ENCODE measurements at regions not wholly inside any gene's neighbourhood (a gene's known extent, or its start where the extent isn't known, plus 50 kb on each side); places are given as distances from the start of the nearest gene placed in this dataset.

DNA sequence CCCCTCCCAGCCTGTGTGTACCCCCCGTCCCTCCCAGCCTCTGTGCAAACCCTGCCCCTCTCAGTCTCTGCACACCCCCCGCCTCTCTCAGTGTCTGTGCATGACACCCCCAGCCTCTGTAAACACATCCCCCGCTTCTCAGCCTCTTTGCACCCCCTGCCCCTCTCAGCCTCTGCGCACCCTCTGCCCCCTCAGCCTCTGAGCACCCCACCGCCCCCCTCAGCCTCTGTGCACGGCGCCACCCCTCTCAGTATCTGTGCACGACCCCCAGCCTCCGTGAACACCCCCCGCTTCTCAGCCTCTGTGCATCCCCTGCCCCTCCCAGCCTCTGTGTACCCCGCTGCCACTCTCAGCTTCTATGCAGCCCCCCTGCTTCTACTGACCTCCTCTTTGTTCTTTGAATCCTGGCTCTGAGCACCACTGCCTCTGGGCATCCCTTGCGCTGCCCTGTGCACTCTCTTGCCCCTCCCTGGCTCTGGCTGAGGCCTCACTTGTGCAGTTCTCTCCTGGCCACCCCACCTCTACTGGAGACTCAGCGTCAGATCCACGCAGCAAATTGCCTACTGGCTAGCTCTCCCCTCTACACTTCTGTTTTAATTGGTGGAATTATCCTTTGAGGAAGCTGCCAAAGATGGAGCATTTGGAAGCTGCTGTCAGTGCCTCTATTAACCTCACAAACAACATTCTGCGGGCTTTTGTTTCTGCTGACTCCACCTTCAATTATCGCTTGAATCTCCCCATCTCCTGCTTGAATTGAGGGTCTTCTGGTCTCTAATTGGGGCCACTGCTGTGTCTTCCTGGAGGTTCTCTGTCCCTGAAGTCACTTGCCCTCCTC lies 838.6 kb downstream of the TBC1D22A start:
- no peak overlapping the region for H3K27ac ChIP-seq (ENCODE audit: low read length)
- H3K4me1 ChIP-seq (ENCODE audit: control insufficient read depth in 1 of 2, insufficient read depth in 2 of 2, low read length in 2 of 2) = no peaks in the 10 kb centered on the region
- H3K9me3 ChIP-seq (ENCODE audit: control insufficient read depth in 1 of 2, low read length in 2 of 2) = no peaks in the 10 kb centered on the region
- no peak overlapping the region for H3K4me3 ChIP-seq (ENCODE audit: low read depth in 1 of 2, low read length in 2 of 2)
- H3K36me3 ChIP-seq (ENCODE audit: control insufficient read depth in 1 of 2, insufficient read depth in 2 of 2, low read length in 2 of 2) = no peaks in the 10 kb centered on the region
- no peaks in the 10 kb centered on the region for H3K27me3 ChIP-seq (ENCODE audit: low read depth, low read length)

DNA sequence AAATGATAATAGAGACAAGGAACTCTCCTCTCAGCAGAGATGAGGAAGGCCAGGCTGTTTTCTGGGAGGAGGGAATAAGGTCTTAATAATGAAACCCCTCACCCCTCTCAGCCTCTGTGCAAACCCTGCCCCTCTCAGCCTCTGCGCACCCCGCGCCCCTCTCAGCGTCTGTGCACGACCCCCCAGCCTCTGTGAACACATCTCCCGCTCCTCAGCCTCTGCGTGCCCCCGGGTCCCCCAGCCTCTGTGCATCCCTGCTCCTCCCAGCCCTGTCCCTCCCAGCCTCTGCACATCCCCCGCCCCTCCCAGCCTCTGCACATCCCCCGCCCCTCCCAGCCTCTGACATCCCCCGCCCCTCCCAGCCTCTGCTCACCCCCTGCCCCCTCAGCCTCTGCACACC lies 837.8 kb downstream of the TBC1D22A start:
- no peaks in the 10 kb centered on the region for H3K27me3 ChIP-seq (ENCODE audit: low read depth, low read length)
- H3K4me3 ChIP-seq (ENCODE audit: low read depth in 1 of 2, low read length in 2 of 2) = no peak overlapping the region
- H3K36me3 ChIP-seq (ENCODE audit: control insufficient read depth in 1 of 2, insufficient read depth in 2 of 2, low read length in 2 of 2) = no peaks in the 10 kb centered on the region
- H3K9me3 ChIP-seq (ENCODE audit: control insufficient read depth in 1 of 2, low read length in 2 of 2) = no peaks in the 10 kb centered on the region
- H3K27ac ChIP-seq (ENCODE audit: low read length) = no peak overlapping the region
- H3K4me1 ChIP-seq (ENCODE audit: control insufficient read depth in 1 of 2, insufficient read depth in 2 of 2, low read length in 2 of 2) = no peaks in the 10 kb centered on the region

DNA sequence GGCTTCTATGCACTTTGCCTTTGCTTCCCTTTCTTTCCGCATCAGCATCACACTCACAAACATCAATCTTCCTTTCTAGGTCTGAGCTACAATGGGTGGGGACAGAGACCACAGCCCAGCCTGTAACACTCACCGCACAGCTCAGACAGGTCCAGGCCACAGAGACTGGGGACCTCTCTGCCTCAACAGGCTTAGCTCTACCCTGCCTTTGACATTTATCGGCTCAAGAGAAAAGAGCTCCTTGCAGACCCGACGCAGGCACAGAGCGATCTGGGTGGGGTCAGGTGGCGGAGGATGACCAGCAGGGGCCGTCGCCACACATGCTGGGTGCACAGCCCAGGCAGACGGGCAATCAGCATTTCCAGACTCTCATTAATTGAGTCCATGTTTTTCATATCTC lies 837.3 kb downstream of the TBC1D22A start:
- Histone ChIP-seq H3K27me3 (ENCODE audit: low read depth, low read length) (no peaks in the 10 kb centered on the region), H3K9me3 (ENCODE audit: control insufficient read depth in 1 of 2, low read length in 2 of 2) (no peaks in the 10 kb centered on the region), H3K4me3 (ENCODE audit: low read depth in 1 of 2, low read length in 2 of 2) (no peak overlapping the region), H3K27ac (ENCODE audit: low read length) (no peak overlapping the region), H3K36me3 (ENCODE audit: control insufficient read depth in 1 of 2, insufficient read depth in 2 of 2, low read length in 2 of 2) (no peaks in the 10 kb centered on the region), H3K4me1 (ENCODE audit: control insufficient read depth in 1 of 2, insufficient read depth in 2 of 2, low read length in 2 of 2) (no peaks in the 10 kb centered on the region)

DNA sequence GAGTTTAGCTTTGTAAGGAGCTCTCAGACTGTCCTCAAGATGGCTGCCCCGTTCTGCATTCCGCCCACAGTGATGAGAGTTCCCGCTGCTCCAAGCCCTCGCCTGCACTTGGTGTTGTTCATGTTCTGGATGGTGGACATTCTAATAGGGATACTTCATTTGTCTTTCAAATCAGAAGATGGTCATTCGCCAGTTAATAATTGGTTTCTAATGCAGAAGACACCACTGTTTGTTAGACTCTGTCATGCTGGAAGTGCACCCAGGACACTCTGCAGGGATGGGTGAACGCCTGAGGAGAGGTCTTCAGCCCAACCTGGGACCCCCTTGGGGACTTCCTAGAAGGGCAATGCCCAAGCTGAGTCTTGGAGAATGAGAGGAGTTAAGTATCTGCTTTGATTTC lies 836.4 kb downstream of the TBC1D22A start:
- no peaks in the 10 kb centered on the region for H3K36me3 ChIP-seq (ENCODE audit: control insufficient read depth in 1 of 2, insufficient read depth in 2 of 2, low read length in 2 of 2)
- no peak overlapping the region for H3K4me3 ChIP-seq (ENCODE audit: low read depth in 1 of 2, low read length in 2 of 2)
- H3K4me1 ChIP-seq (ENCODE audit: control insufficient read depth in 1 of 2, insufficient read depth in 2 of 2, low read length in 2 of 2) = no peaks in the 10 kb centered on the region
- no peaks in the 10 kb centered on the region for H3K27me3 ChIP-seq (ENCODE audit: low read depth, low read length)
- no peaks in the 10 kb centered on the region for H3K9me3 ChIP-seq (ENCODE audit: control insufficient read depth in 1 of 2, low read length in 2 of 2)
- H3K27ac ChIP-seq (ENCODE audit: low read length) = no peak overlapping the region

DNA sequence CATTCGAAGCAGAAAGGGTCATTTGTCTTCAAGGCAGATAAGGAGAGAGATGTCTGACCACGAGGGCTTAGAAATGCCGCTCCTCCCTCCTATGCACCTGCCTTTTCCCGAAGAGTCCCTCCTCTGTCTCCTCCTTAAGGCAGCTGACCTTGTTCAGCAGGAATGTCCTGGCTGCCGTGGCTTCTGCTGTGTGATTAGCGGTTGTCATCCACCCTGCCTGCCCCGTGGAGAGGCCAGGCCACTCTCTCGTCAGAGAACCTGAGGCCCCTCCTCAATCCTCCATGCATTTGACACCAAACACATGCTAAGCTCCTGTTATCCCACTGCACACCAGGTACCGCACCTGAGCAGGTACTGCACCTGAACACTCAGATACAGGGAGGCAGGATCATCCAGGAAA lies 834.6 kb downstream of the TBC1D22A start:
- Histone ChIP-seq H3K4me1 (ENCODE audit: control insufficient read depth in 1 of 2, insufficient read depth in 2 of 2, low read length in 2 of 2) (no peaks in the 10 kb centered on the region), H3K4me3 (ENCODE audit: low read depth in 1 of 2, low read length in 2 of 2) (no peak overlapping the region), H3K27ac (ENCODE audit: low read length) (no peak overlapping the region), H3K36me3 (ENCODE audit: control insufficient read depth in 1 of 2, insufficient read depth in 2 of 2, low read length in 2 of 2) (no peaks in the 10 kb centered on the region), H3K27me3 (ENCODE audit: low read depth, low read length) (no peaks in the 10 kb centered on the region), H3K9me3 (ENCODE audit: control insufficient read depth in 1 of 2, low read length in 2 of 2) (no peaks in the 10 kb centered on the region)

DNA sequence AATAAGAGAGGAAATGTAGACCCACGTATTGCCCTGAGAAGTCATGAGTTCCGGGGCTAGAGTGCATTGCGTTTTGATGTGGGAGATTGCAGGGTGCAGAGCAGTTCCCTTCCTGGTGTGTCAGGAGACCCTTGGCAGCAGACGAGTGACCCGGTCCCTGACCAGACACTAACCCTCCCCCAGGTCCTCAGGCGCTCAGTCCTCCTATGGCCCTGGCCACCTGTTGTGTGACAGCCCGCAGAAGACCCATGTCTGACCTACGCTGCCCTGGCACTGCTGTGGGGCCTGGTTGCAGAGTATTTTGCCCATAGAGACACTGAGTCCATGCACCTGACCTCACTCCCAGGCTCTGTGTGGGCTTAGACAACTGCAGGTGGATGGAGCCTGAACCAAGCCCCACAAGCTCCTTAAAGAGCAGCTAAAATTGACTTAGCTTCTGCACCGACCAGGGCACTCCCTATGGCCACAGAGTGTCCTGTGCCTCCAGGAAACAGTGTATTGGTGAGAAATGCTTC lies 833.8 kb downstream of the TBC1D22A start:
- Histone ChIP-seq H3K27me3 (ENCODE audit: low read depth, low read length) (no peaks in the 10 kb centered on the region), H3K27ac (ENCODE audit: low read length) (no peak overlapping the region), H3K4me3 (ENCODE audit: low read depth in 1 of 2, low read length in 2 of 2) (no peak overlapping the region), H3K36me3 (ENCODE audit: control insufficient read depth in 1 of 2, insufficient read depth in 2 of 2, low read length in 2 of 2) (no peaks in the 10 kb centered on the region), H3K9me3 (ENCODE audit: control insufficient read depth in 1 of 2, low read length in 2 of 2) (no peaks in the 10 kb centered on the region), H3K4me1 (ENCODE audit: control insufficient read depth in 1 of 2, insufficient read depth in 2 of 2, low read length in 2 of 2) (no peaks in the 10 kb centered on the region)

DNA sequence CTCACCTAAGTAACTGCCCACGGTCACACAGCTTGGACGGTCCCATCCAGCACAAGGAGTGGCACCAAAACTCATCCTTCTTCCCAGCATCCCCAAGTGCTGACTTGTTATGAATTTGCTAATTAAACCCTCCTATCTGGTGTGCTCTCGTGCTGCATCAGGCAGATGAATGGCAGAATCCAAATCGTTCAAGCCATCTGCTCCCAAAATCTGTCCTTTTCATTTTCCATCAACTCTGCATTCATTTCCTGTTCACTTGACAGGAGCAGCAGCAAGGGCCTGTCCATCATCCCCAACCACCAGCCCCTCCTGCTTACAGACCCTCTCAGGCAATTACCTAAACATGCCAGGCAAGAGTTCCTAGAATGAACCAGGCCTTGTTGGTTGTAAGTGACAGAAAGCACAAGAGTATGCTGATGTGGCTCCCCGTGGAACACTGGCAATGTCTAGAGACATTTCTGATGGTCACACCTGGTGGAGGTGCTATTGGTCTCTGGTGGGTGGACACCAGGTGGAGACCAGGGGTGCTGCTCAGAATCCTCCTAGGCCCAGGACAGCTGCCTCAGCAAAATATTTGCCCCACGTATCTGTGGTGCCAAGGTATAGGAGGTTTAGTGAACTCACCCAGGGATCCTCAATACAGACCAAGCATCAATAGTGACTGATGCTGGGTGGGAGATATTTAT lies 832.5 kb downstream of the TBC1D22A start:
- Histone ChIP-seq H3K36me3 (ENCODE audit: control insufficient read depth in 1 of 2, insufficient read depth in 2 of 2, low read length in 2 of 2) (no peaks in the 10 kb centered on the region), H3K27ac (ENCODE audit: low read length) (no peak overlapping the region), H3K27me3 (ENCODE audit: low read depth, low read length) (no peaks in the 10 kb centered on the region), H3K9me3 (ENCODE audit: control insufficient read depth in 1 of 2, low read length in 2 of 2) (no peaks in the 10 kb centered on the region), H3K4me1 (ENCODE audit: control insufficient read depth in 1 of 2, insufficient read depth in 2 of 2, low read length in 2 of 2) (no peaks in the 10 kb centered on the region), H3K4me3 (ENCODE audit: low read depth in 1 of 2, low read length in 2 of 2) (no peak overlapping the region)

DNA sequence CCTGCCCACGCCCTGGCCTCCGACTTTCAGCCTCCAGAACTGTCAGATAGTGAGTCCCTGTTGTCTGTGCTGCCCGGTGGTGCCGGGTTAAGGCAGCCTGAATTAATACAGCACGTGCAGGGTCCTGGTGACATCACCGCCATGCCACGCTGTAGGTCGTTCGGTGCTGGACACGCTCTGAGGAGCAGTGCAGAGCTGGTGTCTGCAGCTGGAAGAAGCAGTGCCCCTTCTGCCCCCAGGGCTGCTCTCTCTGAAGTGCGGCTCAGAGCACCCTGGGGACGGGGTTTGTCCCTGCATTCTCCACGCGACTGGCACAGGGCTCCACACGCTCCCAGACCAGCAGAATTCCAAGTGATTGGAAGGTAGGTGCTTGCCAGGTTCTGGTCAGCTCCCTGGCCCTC lies 831.5 kb downstream of the TBC1D22A start:
- H3K36me3 ChIP-seq (ENCODE audit: control insufficient read depth in 1 of 2, insufficient read depth in 2 of 2, low read length in 2 of 2) = no peaks in the 10 kb centered on the region
- no peaks in the 10 kb centered on the region for H3K27me3 ChIP-seq (ENCODE audit: low read depth, low read length)
- H3K4me1 ChIP-seq (ENCODE audit: control insufficient read depth in 1 of 2, insufficient read depth in 2 of 2, low read length in 2 of 2) = no peaks in the 10 kb centered on the region
- H3K27ac ChIP-seq (ENCODE audit: low read length) = no peak overlapping the region
- no peaks in the 10 kb centered on the region for H3K9me3 ChIP-seq (ENCODE audit: control insufficient read depth in 1 of 2, low read length in 2 of 2)
- H3K4me3 ChIP-seq (ENCODE audit: low read depth in 1 of 2, low read length in 2 of 2) = no peak overlapping the region

DNA sequence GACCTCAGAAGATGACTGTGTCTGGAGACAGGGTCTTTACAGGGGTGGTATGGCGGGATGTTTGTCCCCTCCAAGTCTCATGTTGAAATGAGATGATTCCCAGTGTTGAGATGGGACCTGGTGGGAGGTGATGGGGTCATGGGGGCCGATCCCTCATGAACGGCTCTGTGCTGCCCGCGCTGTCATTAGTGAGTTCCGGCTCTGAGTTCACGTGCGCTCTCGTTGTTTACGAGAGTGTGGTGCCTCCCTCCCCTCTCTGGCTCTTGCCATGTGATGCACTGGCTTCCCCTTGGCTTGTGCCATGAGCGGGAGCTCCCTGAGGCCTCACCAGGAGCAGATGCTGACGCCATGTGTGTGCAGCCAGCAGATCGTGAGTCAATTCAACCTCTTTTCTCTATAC lies 830.8 kb downstream of the TBC1D22A start:
- H3K4me3 ChIP-seq (ENCODE audit: low read depth in 1 of 2, low read length in 2 of 2) = no peak overlapping the region
- no peak overlapping the region for H3K27ac ChIP-seq (ENCODE audit: low read length)
- no peaks in the 10 kb centered on the region for H3K27me3 ChIP-seq (ENCODE audit: low read depth, low read length)
- H3K4me1 ChIP-seq (ENCODE audit: control insufficient read depth in 1 of 2, insufficient read depth in 2 of 2, low read length in 2 of 2) = no peaks in the 10 kb centered on the region
- H3K9me3 ChIP-seq (ENCODE audit: control insufficient read depth in 1 of 2, low read length in 2 of 2) = no peaks in the 10 kb centered on the region
- H3K36me3 ChIP-seq (ENCODE audit: control insufficient read depth in 1 of 2, insufficient read depth in 2 of 2, low read length in 2 of 2) = no peaks in the 10 kb centered on the region

DNA sequence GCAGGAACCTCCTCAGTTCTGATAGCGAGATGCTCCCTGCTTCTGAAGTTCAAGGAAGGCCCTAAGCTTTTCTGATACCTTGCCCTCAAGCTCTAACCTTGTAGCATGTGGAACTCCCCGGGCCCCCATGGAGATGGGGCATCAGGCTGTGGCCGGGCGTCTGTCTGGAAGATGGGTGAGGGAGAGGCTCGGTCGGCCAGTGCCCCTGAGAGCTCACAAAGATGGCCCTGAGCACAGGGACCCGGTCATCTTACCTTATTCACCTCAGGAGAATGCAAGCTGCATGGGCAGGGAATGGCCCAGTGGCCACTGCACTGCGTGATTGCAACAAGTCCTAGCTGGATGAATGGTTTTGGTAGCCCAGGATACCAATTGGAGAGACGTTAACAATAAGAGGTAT lies 830.3 kb downstream of the TBC1D22A start:
- H3K9me3 ChIP-seq (ENCODE audit: control insufficient read depth in 1 of 2, low read length in 2 of 2) = no peaks in the 10 kb centered on the region
- H3K4me3 ChIP-seq (ENCODE audit: low read depth in 1 of 2, low read length in 2 of 2) = no peak overlapping the region
- H3K36me3 ChIP-seq (ENCODE audit: control insufficient read depth in 1 of 2, insufficient read depth in 2 of 2, low read length in 2 of 2) = no peaks in the 10 kb centered on the region
- H3K27me3 ChIP-seq (ENCODE audit: low read depth, low read length) = no peaks in the 10 kb centered on the region
- no peak overlapping the region for H3K27ac ChIP-seq (ENCODE audit: low read length)
- H3K4me1 ChIP-seq (ENCODE audit: control insufficient read depth in 1 of 2, insufficient read depth in 2 of 2, low read length in 2 of 2) = no peaks in the 10 kb centered on the region

DNA sequence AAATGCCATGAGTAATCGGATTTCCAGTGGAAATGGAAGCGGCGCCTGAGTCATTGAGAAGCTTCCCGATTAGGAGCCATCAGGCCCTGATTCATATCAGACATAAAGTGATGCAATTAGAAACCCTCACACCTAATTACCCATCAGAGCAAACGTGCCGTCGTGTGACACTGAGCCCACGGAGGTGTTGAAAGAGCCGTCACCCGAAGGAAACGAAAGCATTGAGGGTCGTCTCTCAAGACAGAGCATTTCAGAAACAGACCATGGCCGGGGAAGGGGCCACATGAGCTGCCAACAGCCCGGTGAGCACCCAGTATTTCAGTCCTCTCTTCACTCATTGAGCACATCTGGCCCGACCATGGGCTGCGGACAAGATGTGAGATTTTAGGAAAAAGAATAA lies 829.3 kb downstream of the TBC1D22A start:
- no peaks in the 10 kb centered on the region for H3K36me3 ChIP-seq (ENCODE audit: control insufficient read depth in 1 of 2, insufficient read depth in 2 of 2, low read length in 2 of 2)
- no peaks in the 10 kb centered on the region for H3K9me3 ChIP-seq (ENCODE audit: control insufficient read depth in 1 of 2, low read length in 2 of 2)
- no peaks in the 10 kb centered on the region for H3K4me1 ChIP-seq (ENCODE audit: control insufficient read depth in 1 of 2, insufficient read depth in 2 of 2, low read length in 2 of 2)
- no peak overlapping the region for H3K27ac ChIP-seq (ENCODE audit: low read length)
- H3K4me3 ChIP-seq (ENCODE audit: low read depth in 1 of 2, low read length in 2 of 2) = no peak overlapping the region
- H3K27me3 ChIP-seq (ENCODE audit: low read depth, low read length) = no peaks in the 10 kb centered on the region

Data from muscle layer of duodenum (tissue), 2 donors.